ENCODE measurements at regions not wholly inside any gene's neighbourhood (a gene's known extent, or its start where the extent isn't known, plus 50 kb on each side); places are given as distances from the start of the nearest gene placed in this dataset.

GRCh38 chr13:68736961-68737360 is 1370.7 kb upstream of the ATXN8OS start:
- TF ChIP-seq EZH2 (IDR thresholded peaks at IDR 0.05) = no peak
- TF ChIP-seq POLR2AphosphoS5 (IDR thresholded peaks at IDR 0.05; ENCODE audit: borderline replicate concordance, low read depth, low read length) = no peak

All from SK-N-MC (cell line).